ENCODE measurements at regions not wholly inside any gene's neighbourhood (a gene's known extent, or its start where the extent isn't known, plus 50 kb on each side); places are given as distances from the start of the nearest gene placed in this dataset.

- 89% methylated on average over 4 of the region's 4 CpGs for WGBS
- Histone ChIP-seq H3K36me3 (ENCODE audit: control insufficient read depth in 4 of 4, insufficient read depth in 3 of 4, low read depth in 1 of 4, low read length in 3 of 4) (peaks cover 0 to 3% (median 1%) of the 10 kb centered on the region in 4 donors), H3K4me1 (ENCODE audit: control insufficient read depth in 4 of 4, insufficient read depth in 4 of 4, low read length in 3 of 4) (no peaks in the 10 kb centered on the region), H3K27me3 (ENCODE audit: control insufficient read depth in 4 of 4, insufficient read depth in 4 of 4, low read length in 3 of 4) (no peaks in the 10 kb centered on the region), H3K9me3 (ENCODE audit: control insufficient read depth in 4 of 4, low read length in 3 of 4) (no peaks in the 10 kb centered on the region), H3K9ac (ENCODE audit: low read depth in 1 of 2, low read length in 2 of 2) (no peak overlapping the region), H3K4me3 (ENCODE audit: low read depth in 1 of 3, low read length in 3 of 3) (no peak overlapping the region), H3K27ac (ENCODE audit: low read depth in 1 of 2, low read length in 2 of 2) (no peak overlapping the region)
- no peak for DNase-seq (ENCODE audit: low spot score)
- TF ChIP-seq HNF4A (conservative IDR thresholded peaks at IDR 0.05) (no peak), ZBTB33 (IDR thresholded peaks at IDR 0.05) (no peak), NR2F2 (IDR thresholded peaks at IDR 0.05) (no peak)
- TF ChIP-seq, protein P1, sequence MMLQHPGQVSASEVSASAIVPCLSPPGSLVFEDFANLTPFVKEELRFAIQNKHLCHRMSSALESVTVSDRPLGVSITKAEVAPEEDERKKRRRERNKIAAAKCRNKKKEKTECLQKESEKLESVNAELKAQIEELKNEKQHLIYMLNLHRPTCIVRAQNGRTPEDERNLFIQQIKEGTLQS (IDR thresholded peaks at IDR 0.05), result no peak
Measured at GRCh38 chr11:71083105-71083504, 169.3 kb downstream of the SHANK2 start.

GRCh38 chr11:71082454-71082853, 169.9 kb downstream of the SHANK2 start:
- peaks cover 0 to 6% (median 1%) of the 10 kb centered on the region in 4 donors for H3K36me3 ChIP-seq (ENCODE audit: control insufficient read depth in 4 of 4, insufficient read depth in 3 of 4, low read depth in 1 of 4, low read length in 3 of 4)
- WGBS, result 83% methylated on average over 9 of the region's 9 CpGs
- no peak overlapping the region for H3K9ac ChIP-seq (ENCODE audit: low read depth in 1 of 2, low read length in 2 of 2)
- no peaks in the 10 kb centered on the region for H3K27me3 ChIP-seq (ENCODE audit: control insufficient read depth in 4 of 4, insufficient read depth in 4 of 4, low read length in 3 of 4)
- no peak for DNase-seq (ENCODE audit: low spot score)
- H3K4me1 ChIP-seq (ENCODE audit: control insufficient read depth in 4 of 4, insufficient read depth in 4 of 4, low read length in 3 of 4), result no peaks in the 10 kb centered on the region
- TF ChIP-seq RXRA (IDR thresholded peaks at IDR 0.05) (no peak), FOXA2 (IDR thresholded peaks at IDR 0.05) (no peak), FOXA1 (IDR thresholded peaks at IDR 0.05) (no peak), RAD21 (IDR thresholded peaks at IDR 0.05) (no peak)
- TF ChIP-seq, protein P2, sequence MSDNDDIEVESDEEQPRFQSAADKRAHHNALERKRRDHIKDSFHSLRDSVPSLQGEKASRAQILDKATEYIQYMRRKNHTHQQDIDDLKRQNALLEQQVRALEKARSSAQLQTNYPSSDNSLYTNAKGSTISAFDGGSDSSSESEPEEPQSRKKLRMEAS (IDR thresholded peaks at IDR 0.05), result no peak
- H3K27ac ChIP-seq (ENCODE audit: low read depth in 1 of 2, low read length in 2 of 2), result no peak overlapping the region
- H3K4me3 ChIP-seq (ENCODE audit: low read depth in 1 of 3, low read length in 3 of 3), result no peak overlapping the region
- H3K9me3 ChIP-seq (ENCODE audit: control insufficient read depth in 4 of 4, low read length in 3 of 4), result no peaks in the 10 kb centered on the region

DNA sequence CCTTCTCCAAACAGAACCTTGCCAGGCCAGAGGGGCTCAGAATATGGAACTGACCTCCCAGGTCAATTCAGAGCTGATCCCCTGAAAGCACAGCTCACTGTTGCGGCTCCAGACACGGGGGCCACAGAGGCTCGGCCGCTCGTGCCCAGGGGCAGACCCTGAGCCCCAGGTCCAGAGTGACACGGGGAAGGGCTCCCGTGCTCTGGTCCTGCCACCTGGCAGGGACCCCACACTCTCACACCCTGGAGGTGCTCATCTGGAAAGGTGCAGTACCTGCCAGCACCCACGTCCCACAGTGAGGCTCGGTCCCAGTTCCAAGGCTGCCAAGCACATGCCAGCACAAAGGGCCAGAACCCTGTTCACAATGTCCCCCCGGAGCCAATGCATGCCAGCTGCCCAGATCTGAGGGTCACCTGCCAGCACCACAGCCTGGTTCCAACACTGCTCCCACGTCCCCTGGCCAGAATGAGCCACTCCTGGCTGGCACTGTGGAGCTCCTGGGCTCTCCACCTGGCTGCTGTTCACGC, 170.6 kb downstream of the SHANK2 start:
- Histone ChIP-seq H3K9ac (ENCODE audit: low read depth in 1 of 2, low read length in 2 of 2) (no peak overlapping the region), H3K27ac (ENCODE audit: low read depth in 1 of 2, low read length in 2 of 2) (no peak overlapping the region), H3K9me3 (ENCODE audit: control insufficient read depth in 4 of 4, low read length in 3 of 4) (no peaks in the 10 kb centered on the region), H3K4me1 (ENCODE audit: control insufficient read depth in 4 of 4, insufficient read depth in 4 of 4, low read length in 3 of 4) (no peaks in the 10 kb centered on the region), H3K4me3 (ENCODE audit: low read depth in 1 of 3, low read length in 3 of 3) (no peak overlapping the region), H3K27me3 (ENCODE audit: control insufficient read depth in 4 of 4, insufficient read depth in 4 of 4, low read length in 3 of 4) (no peaks in the 10 kb centered on the region), H3K36me3 (ENCODE audit: control insufficient read depth in 4 of 4, insufficient read depth in 3 of 4, low read depth in 1 of 4, low read length in 3 of 4) (peaks cover 0 to 7% (median 1%) of the 10 kb centered on the region in 4 donors)
- no peak for DNase-seq (ENCODE audit: low spot score)
- TF ChIP-seq JUND (IDR thresholded peaks at IDR 0.05), result no peak
- TF ChIP-seq, protein P1 (IDR thresholded peaks at IDR 0.05), result no peak
- 95% methylated on average over 12 of the region's 12 CpGs for whole genome bisulfite sequencing

Measured in liver (tissue), 7 donors.